ENCODE measurements at regions not wholly inside any gene's neighbourhood (a gene's known extent, or its start where the extent isn't known, plus 50 kb on each side); places are given as distances from the start of the nearest gene placed in this dataset.
A peak's percentile ranks its signal among the peaks of the same experiment; 100 is the strongest.

DNA sequence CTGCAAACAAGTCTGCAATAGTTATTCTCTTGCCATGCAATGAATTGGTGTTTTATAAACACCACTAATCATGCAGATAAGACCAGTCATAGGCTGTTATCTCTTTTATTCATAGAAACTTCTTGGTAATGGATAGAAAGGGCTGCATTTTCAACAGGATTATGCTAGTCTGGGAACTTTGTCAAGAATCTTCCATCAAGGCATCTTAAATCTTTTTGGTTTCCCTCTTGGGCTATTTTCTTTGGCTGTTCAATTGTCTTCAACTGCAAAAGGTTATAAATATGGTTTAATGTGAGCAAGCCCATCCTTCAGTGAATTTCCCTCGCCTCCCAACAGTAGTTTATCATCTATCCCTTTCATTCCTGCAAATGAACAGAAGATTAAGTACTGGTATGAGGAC lies 59.0 kb upstream of the MINAR1 start:
- no peak for DNase-seq (ENCODE audit: low spot score)

- no peak for DNase-seq (ENCODE audit: low spot score)
Observed at GRCh38 chr15:79373728-79374127, 58.4 kb upstream of the MINAR1 start.

DNA sequence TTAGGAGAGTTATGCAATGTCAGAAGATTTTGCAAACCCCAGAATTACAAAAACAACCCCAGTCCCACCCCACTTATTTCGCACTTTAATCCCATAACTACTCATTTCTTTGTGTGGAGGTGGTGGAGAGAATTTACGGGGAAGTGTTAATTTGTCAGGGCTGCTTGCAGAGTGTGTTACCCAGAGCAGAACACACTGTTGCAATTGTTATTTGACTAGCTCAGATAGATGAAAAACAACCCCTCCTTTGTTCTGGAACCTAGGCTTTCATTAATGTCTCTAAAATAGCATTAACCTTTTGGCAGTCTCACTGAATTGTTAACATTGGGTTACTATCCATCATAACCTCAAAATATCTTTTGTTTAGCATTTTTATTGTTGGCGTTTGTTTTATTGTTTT lies 55.8 kb upstream of the MINAR1 start:
- no peak for DNase-seq (ENCODE audit: low spot score)

- DNase-seq (ENCODE audit: low spot score), result no peak
Observed at GRCh38 chr15:79378394-79379109, 53.6 kb upstream of the MINAR1 start.

DNA sequence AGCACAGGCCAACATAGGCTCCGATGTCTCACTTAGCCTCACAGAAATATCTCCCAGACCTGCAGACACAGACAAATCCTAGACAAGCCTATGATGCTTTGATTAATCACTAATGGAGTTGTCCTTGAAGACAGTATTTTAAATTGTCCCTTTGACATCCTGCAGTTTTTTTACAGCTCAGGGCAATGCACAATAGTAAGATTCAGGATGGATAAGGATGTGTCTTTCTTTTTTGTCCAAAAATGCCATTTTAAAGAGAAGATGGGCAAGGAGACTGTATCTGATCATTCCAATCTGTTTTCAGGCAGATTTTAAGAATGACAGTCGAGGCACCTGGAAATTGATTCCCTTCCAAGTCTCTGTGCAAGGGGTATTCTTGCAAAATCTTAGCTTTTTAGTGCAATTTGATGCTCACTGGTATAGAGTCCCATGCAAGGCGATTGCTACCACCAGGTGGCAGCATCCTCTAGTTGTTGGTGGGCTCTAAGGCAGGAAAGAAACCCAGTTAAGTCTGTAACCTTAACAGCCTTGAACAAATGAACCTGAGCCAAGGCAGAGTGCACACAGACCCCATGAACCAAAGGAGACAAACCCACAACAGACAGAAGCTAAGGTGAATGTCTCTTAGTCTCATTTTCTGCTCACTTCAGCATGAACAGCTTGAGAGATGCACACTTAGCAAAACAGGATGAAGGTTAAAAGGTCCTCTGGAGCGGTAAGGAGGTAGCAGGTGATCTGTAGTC lies 51.2 kb upstream of the MINAR1 start:
- DNase-seq (ENCODE audit: low spot score), result peak; percentile 60

- no peak for DNase-seq (ENCODE audit: low spot score)
Observed at GRCh38 chr15:79381593-79381992, 50.5 kb upstream of the MINAR1 start.
